HepG2 (cell line): ENCODE measurements at regions not wholly inside any gene's neighbourhood (a gene's known extent, or its start where the extent isn't known, plus 50 kb on each side); places are given as distances from the start of the nearest gene placed in this dataset.

Experiments
- ATF7 ChIP-seq, 2 experiments: fragments of 450-650 bp in 1 of 2; sonication (generic) in 1 of 2; formaldehyde crosslinking in 1 of 2; IDR thresholded peaks; 2 replicates each; pipeline versions ENCODE4 v1.4.0 to v1.6.1; 2016 to 2020; ENCODE audit warnings: antibody characterized with exemption in 1 of 2, mild to moderate bottlenecking in 1 of 2, missing genetic modification reagents in 1 of 2
- ZBTB21 ChIP-seq: sonication (generic); formaldehyde crosslinking; IDR thresholded peaks from 2 replicates; pipeline ENCODE4 v1.4.0; 2020; ENCODE audit warnings: missing genetic modification reagents
- TF ChIP-seq, protein P1 (sequence below): sonication (generic); formaldehyde crosslinking; IDR thresholded peaks from 2 replicates; pipeline ENCODE4 v1.4.0; 2020; ENCODE audit warnings: missing genetic modification reagents
- TF ChIP-seq, protein P2 (sequence below): sonication (generic); formaldehyde crosslinking; IDR thresholded peaks from 2 replicates; pipeline ENCODE4 v1.5.0; 2020; ENCODE audit warnings: mild to moderate bottlenecking, missing genetic modification reagents

DNA sequence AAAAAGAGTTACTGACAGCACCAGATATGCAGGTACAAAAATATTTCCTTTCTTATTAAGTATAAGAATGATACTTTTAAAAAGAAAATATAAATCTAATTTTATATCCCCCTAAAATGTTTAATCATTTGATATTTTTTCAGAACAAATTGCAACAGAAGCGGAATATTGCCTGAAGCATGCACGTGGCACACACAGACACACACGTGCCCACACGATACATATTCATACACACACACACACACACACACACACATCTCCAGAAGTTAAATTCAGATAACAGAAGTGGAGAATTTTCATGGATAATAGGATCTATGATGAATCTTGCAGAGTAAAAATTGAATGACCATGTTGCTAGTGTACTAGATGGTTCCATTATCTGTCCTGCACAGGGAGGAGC is 445.2 kb downstream of the GPAT3 start:
- TF ChIP-seq, protein P1, sequence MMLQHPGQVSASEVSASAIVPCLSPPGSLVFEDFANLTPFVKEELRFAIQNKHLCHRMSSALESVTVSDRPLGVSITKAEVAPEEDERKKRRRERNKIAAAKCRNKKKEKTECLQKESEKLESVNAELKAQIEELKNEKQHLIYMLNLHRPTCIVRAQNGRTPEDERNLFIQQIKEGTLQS (CRISPR knock-in tag): no peak
- TF ChIP-seq ATF7 (IDR thresholded peaks at IDR 0.05) (no peak), ATF7 (CRISPR knock-in tag; IDR thresholded peaks at IDR 0.05) (no peak), ZBTB21 (CRISPR knock-in tag) (no peak)
- TF ChIP-seq, protein P2, sequence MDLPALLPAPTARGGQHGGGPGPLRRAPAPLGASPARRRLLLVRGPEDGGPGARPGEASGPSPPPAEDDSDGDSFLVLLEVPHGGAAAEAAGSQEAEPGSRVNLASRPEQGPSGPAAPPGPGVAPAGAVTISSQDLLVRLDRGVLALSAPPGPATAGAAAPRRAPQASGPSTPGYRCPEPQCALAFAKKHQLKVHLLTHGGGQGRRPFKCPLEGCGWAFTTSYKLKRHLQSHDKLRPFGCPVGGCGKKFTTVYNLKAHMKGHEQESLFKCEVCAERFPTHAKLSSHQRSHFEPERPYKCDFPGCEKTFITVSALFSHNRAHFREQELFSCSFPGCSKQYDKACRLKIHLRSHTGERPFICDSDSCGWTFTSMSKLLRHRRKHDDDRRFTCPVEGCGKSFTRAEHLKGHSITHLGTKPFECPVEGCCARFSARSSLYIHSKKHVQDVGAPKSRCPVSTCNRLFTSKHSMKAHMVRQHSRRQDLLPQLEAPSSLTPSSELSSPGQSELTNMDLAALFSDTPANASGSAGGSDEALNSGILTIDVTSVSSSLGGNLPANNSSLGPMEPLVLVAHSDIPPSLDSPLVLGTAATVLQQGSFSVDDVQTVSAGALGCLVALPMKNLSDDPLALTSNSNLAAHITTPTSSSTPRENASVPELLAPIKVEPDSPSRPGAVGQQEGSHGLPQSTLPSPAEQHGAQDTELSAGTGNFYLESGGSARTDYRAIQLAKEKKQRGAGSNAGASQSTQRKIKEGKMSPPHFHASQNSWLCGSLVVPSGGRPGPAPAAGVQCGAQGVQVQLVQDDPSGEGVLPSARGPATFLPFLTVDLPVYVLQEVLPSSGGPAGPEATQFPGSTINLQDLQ: no peak
